ENCODE measurements at regions not wholly inside any gene's neighbourhood (a gene's known extent, or its start where the extent isn't known, plus 50 kb on each side); places are given as distances from the start of the nearest gene placed in this dataset.

DNA sequence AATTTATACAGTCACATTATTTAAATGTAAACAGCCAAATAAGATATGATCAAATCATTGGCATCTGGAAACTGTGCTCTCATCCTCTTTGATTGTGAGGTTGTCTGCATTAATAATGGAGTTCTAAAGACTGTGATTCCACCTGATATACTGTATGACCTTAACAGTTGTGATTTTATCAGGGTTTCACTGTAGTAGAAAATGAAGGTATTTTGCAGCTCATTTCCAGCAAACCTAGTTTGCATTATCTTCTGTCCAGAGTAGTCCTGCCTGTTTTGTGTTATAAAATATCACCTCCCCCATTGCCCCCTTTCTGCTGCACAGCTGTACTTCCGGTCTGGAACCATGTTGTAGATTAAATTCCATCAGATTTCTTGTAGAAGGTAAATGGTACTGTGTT is 731.6 kb upstream of the FANCL start:
- ChIA-PET POLR2A (no interaction called here), SMC1A (ENCODE audit: uncharacterized antibody, unreplicated experiment) (no interaction called here), CTCF (no interaction called here), RAD21 (ENCODE audit: unreplicated experiment) (no interaction called here)
- no peak overlapping the region for H3K27ac ChIP-seq (ENCODE audit: control insufficient read depth, insufficient read depth)
- ATAC-seq: no peak
- H3K4me1 ChIP-seq (ENCODE audit: control insufficient read depth, insufficient read depth, low read length): no peaks in the 10 kb centered on the region
- no peak for FAIRE-seq
- no peaks in the 10 kb centered on the region for H3K9me3 ChIP-seq (replicated peaks; ENCODE audit: control insufficient read depth, insufficient read depth, low read length)
- no TSS peak for BruUV-seq (replicated peaks)
- H3K9ac ChIP-seq (ENCODE audit: control insufficient read depth, insufficient read depth, low read length): no peak overlapping the region
- no peaks in the 10 kb centered on the region for H3K36me3 ChIP-seq (ENCODE audit: control insufficient read depth in 2 of 2, insufficient read depth in 2 of 2, low read length in 1 of 2)
- H3K79me2 ChIP-seq (ENCODE audit: control insufficient read depth, insufficient read depth, low read length): no peaks in the 10 kb centered on the region
- WGBS (ENCODE audit: insufficient coverage, insufficient replicate concordance, low lambda C conversion rate, missing lambda C conversion rate): 6% methylated on average over 1 of the region's 1 CpG
- no peak for DNase-seq (ENCODE audit: low read depth, low spot score)
- intact Hi-C loops (cut with micrococcal nuclease; ENCODE audit: unreplicated experiment) (no loop called here), in situ Hi-C loops (cut with MboI) (no loop called here)
- no peak overlapping the region for H2AFZ ChIP-seq (ENCODE audit: control insufficient read depth, low read depth, low read length)
- H3K4me2 ChIP-seq (ENCODE audit: control insufficient read depth, insufficient read depth): no peak overlapping the region
- no peaks in the 10 kb centered on the region; a peak in 1 of 4 replicates for H3K27me3 ChIP-seq (replicated peaks in 1 of 2; ENCODE audit: control insufficient read depth in 2 of 2, insufficient read depth in 2 of 2, low read length in 1 of 2)
- TF ChIP-seq PAX5 (IDR thresholded peaks at IDR 0.05; ENCODE audit: borderline replicate concordance, low read depth, low read length): no peak
- no peak for TF ChIP-seq YY1 (IDR thresholded peaks at IDR 0.05; ENCODE audit: low read depth, low read length)
- no peak overlapping the region for H3K4me3 ChIP-seq
- no peaks in the 10 kb centered on the region for H4K20me1 ChIP-seq (ENCODE audit: control insufficient read depth, insufficient read depth)

DNA sequence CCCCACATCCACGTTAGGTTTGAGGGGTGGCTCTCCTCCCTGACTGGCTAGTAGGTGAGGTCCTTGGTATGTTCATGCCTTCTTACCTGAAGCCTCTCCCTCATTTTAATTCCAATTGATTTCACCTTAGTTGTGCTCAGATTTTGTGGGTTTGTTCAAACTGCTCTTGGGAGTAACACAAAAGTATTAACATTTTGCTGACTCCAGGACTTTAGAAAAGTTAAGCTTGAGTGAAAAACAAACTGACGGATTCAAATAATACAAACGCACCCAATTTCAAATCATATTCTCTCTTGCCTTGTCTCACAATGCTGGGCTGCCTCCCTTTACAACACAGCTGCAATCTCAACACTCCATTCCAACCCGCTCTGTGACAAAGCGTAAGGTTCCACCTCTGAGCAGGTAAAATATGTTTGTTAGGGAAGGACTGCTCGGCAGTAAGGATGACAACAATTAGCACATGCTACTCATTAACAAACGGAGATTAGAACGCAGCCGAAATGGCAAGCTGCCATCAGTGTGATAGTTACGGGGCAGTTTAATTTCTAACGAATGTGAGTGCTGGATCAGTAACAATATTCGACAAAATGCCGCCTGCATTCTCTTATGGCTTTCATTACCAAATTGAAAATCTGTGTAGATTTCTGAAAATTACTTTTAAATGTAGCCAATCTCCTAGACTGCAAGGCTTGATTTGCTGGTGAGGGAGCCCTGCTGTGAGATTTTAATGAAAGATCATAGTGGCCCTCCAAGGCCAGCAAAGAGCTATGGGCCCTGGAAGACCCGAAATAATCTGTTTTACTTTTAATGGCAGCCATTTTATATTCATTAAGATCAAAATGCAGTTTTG is 730.6 kb upstream of the FANCL start:
- BruUV-seq (replicated peaks): no TSS peak
- in situ Hi-C loops (cut with MboI) (no loop called here), intact Hi-C loops (cut with micrococcal nuclease; ENCODE audit: unreplicated experiment) (no loop called here)
- ChIA-PET RAD21 (ENCODE audit: unreplicated experiment) (no interaction called here), CTCF (no interaction called here), POLR2A (no interaction called here), SMC1A (ENCODE audit: uncharacterized antibody, unreplicated experiment) (no interaction called here)
- H3K27ac ChIP-seq (ENCODE audit: control insufficient read depth, insufficient read depth): no peak overlapping the region
- H3K79me2 ChIP-seq (ENCODE audit: control insufficient read depth, insufficient read depth, low read length): no peaks in the 10 kb centered on the region
- ATAC-seq: no peak
- H3K4me2 ChIP-seq (ENCODE audit: control insufficient read depth, insufficient read depth): no peak overlapping the region
- H2AFZ ChIP-seq (ENCODE audit: control insufficient read depth, low read depth, low read length): no peak overlapping the region
- DNase-seq (ENCODE audit: low read depth, low spot score): no peak
- H3K9me3 ChIP-seq (replicated peaks; ENCODE audit: control insufficient read depth, insufficient read depth, low read length): no peaks in the 10 kb centered on the region
- no peaks in the 10 kb centered on the region for H3K4me1 ChIP-seq (ENCODE audit: control insufficient read depth, insufficient read depth, low read length)
- WGBS (ENCODE audit: insufficient coverage, insufficient replicate concordance, low lambda C conversion rate, missing lambda C conversion rate): 40% methylated on average over 14 of the region's 14 CpGs
- H3K4me3 ChIP-seq: no peak overlapping the region
- H3K27me3 ChIP-seq (replicated peaks in 1 of 2; ENCODE audit: control insufficient read depth in 2 of 2, insufficient read depth in 2 of 2, low read length in 1 of 2): no peaks in the 10 kb centered on the region
- no peak overlapping the region for H3K9ac ChIP-seq (ENCODE audit: control insufficient read depth, insufficient read depth, low read length)
- TF ChIP-seq, protein P1, sequence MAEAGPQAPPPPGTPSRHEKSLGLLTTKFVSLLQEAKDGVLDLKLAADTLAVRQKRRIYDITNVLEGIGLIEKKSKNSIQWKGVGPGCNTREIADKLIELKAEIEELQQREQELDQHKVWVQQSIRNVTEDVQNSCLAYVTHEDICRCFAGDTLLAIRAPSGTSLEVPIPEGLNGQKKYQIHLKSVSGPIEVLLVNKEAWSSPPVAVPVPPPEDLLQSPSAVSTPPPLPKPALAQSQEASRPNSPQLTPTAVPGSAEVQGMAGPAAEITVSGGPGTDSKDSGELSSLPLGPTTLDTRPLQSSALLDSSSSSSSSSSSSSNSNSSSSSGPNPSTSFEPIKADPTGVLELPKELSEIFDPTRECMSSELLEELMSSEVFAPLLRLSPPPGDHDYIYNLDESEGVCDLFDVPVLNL (IDR thresholded peaks at IDR 0.05; ENCODE audit: low read depth, low read length): no peak
- TF ChIP-seq YY1 (IDR thresholded peaks at IDR 0.05; ENCODE audit: low read depth, low read length) (no peak), CREM (IDR thresholded peaks at IDR 0.05; ENCODE audit: low read depth) (no peak), SMAD1 (IDR thresholded peaks at IDR 0.05; ENCODE audit: low read depth, partially characterized antibody) (no peak), CBX5 (IDR thresholded peaks at IDR 0.05; ENCODE audit: low read depth) (no peak), NBN (IDR thresholded peaks at IDR 0.05) (no peak)
- no peaks in the 10 kb centered on the region for H3K36me3 ChIP-seq (ENCODE audit: control insufficient read depth in 2 of 2, insufficient read depth in 2 of 2, low read length in 1 of 2)
- H4K20me1 ChIP-seq (ENCODE audit: control insufficient read depth, insufficient read depth): no peaks in the 10 kb centered on the region
- FAIRE-seq: no peak

All from GM12878 (cell line).